Calu3 (cell line): ENCODE measurements at regions not wholly inside any gene's neighbourhood (a gene's known extent, or its start where the extent isn't known, plus 50 kb on each side); places are given as distances from the start of the nearest gene placed in this dataset.

ENCODE experiments used
- BruUV-seq: library from RNA; stranded (reverse); fragments of 400-500 nt; replicated peaks from 2 replicates; lab custom pipeline; 2021; lab: Mats Ljungman, UMichigan
- CTCF ChIA-PET: fragments of 300-600 bp; sonication (Branson Sonifier 250); formaldehyde crosslinking; loops from one replicate; lab custom pipeline; 2022; ENCODE audit warnings: antibody characterized with exemption; lab: Charles Lee
- DNase-seq: peaks from one replicate; pipeline ENCODE4 v3.0.0; 2022
- H3K27ac Mint-ChIP-seq: one replicate; pipeline ENCODE4 v1.8.0; 2022; ENCODE audit warnings: mixed read lengths; ENCODE audit not compliant: unreplicated experiment
- H3K27me3 Mint-ChIP-seq: one replicate; pipeline ENCODE4 v1.8.0; 2022; ENCODE audit warnings: mixed read lengths; ENCODE audit not compliant: unreplicated experiment
- H3K36me3 Mint-ChIP-seq: one replicate; pipeline ENCODE4 v1.8.0; 2022; ENCODE audit warnings: mild to moderate bottlenecking, moderate library complexity, mixed read lengths; ENCODE audit not compliant: insufficient read depth, unreplicated experiment
- H3K4me1 Mint-ChIP-seq: one replicate; pipeline ENCODE4 v1.8.0; 2022; ENCODE audit warnings: mild to moderate bottlenecking, low read depth, mixed read lengths; ENCODE audit not compliant: unreplicated experiment
- H3K4me3 Mint-ChIP-seq: one replicate; pipeline ENCODE4 v1.8.0; 2022; ENCODE audit warnings: mild to moderate bottlenecking, low read depth, moderate library complexity, mixed read lengths; ENCODE audit not compliant: unreplicated experiment
- H3K9me3 Mint-ChIP-seq: one replicate; pipeline ENCODE4 v1.8.0; 2022; ENCODE audit warnings: low read depth, mixed read lengths; ENCODE audit not compliant: unreplicated experiment
- CTCF ChIP-seq: fragments of 200-600 bp; IDR thresholded peaks from one replicate; pipeline ENCODE4 v1.8.0; 2022; ENCODE audit warnings: antibody characterized with exemption; ENCODE audit not compliant: unreplicated experiment
- intact Hi-C: fragments of 100-400 bp; cut with micrococcal nuclease; formaldehyde crosslinking; loops from one replicate; pipeline ENCODE4 v1.10.0; 2022; ENCODE audit not compliant: unreplicated experiment

- no peak for TF ChIP-seq CTCF
- H3K27ac Mint-ChIP-seq = no peak overlapping the region
- peaks cover 17% of the 10 kb centered on the region for H3K9me3 Mint-ChIP-seq
- no peak for DNase-seq
- H3K4me1 Mint-ChIP-seq = no peaks in the 10 kb centered on the region
- H3K27me3 Mint-ChIP-seq = no peaks in the 10 kb centered on the region
- CTCF ChIA-PET = no interaction called here
- intact Hi-C loops = no loop called here
- BruUV-seq = no TSS peak
- no peaks in the 10 kb centered on the region for H3K36me3 Mint-ChIP-seq
- H3K4me3 Mint-ChIP-seq = no peak overlapping the region
Observed at GRCh38 chr11:106249617-106250239, 172.3 kb downstream of the AASDHPPT start.

- intact Hi-C loops = no loop called here
- H3K4me3 Mint-ChIP-seq = no peak overlapping the region
- no peak for DNase-seq
- CTCF ChIA-PET = no interaction called here
- no peaks in the 10 kb centered on the region for H3K27me3 Mint-ChIP-seq
- H3K4me1 Mint-ChIP-seq = no peaks in the 10 kb centered on the region
- peaks cover 7% of the 10 kb centered on the region for H3K9me3 Mint-ChIP-seq
- no TSS peak for BruUV-seq
- no peak for TF ChIP-seq CTCF
- H3K27ac Mint-ChIP-seq = no peak overlapping the region
- no peaks in the 10 kb centered on the region for H3K36me3 Mint-ChIP-seq
Observed at GRCh38 chr11:106262852-106263251, 185.4 kb downstream of the AASDHPPT start.

- Mint-ChIP-seq H3K27me3 (no peaks in the 10 kb centered on the region), H3K4me3 (no peak overlapping the region), H3K36me3 (no peaks in the 10 kb centered on the region), H3K4me1 (no peaks in the 10 kb centered on the region), H3K9me3 (peaks cover 7% of the 10 kb centered on the region), H3K27ac (no peak overlapping the region)
- DNase-seq = no peak
- CTCF ChIA-PET = no interaction called here
- no TSS peak for BruUV-seq
- intact Hi-C loops = no loop called here
- TF ChIP-seq CTCF = no peak
Observed at GRCh38 chr11:106263527-106263926, 186.1 kb downstream of the AASDHPPT start.

GRCh38 chr11:106271086-106271485 lies 193.6 kb downstream of the AASDHPPT start:
- H3K9me3 Mint-ChIP-seq = peaks cover 6% of the 10 kb centered on the region
- no peaks in the 10 kb centered on the region for H3K27me3 Mint-ChIP-seq
- H3K4me3 Mint-ChIP-seq = no peak overlapping the region
- intact Hi-C loops = no loop called here
- no TSS peak for BruUV-seq
- no peak for DNase-seq
- no peaks in the 10 kb centered on the region for H3K36me3 Mint-ChIP-seq
- no peaks in the 10 kb centered on the region for H3K4me1 Mint-ChIP-seq
- H3K27ac Mint-ChIP-seq = no peak overlapping the region
- CTCF ChIA-PET = no interaction called here
- no peak for TF ChIP-seq CTCF
